ENCODE measurements at regions not wholly inside any gene's neighbourhood (a gene's known extent, or its start where the extent isn't known, plus 50 kb on each side); places are given as distances from the start of the nearest gene placed in this dataset.
"Not testable (repeated sequence)": the region's sequence is repeated elsewhere in the genome, so short reads cannot be mapped to it uniquely, and the experiment has no call there.

DNA sequence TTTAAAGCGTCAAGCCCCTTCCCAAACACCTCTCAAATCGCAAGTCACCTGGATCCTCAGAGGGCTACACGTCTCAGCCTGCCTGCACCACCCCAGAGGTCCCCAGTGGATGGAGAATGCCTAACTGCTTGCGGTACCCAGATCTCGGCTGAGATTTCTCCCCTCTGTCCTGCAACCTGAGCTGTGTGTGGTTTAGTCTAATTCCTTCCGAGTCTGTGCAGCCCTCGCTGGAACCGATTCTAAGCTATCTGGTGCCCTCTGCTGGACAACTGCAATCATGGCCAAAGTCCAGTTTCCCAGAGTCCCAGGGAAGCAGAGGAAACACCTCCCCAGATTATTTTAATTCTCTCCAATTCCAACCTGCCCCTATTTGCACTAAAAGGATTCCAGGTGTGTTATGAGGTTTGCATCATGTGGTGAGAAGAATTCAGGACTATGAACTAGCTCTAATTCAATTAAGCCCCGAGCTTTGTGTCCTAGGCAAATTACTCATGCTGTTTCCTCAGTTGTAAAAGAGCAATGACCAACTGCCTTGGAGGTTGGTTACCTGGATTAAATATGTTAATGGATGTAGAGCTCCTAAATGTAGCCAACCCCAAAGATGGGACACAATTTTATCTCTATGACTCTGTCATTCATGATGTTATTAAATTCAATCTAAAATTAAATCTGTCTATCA lies 276.1 kb upstream of the NCKAP5 start:
- DNase-seq, result peak; percentile 40

- no peak for DNase-seq
Observed at GRCh38 chr2:133846476-133846875, 278.2 kb upstream of the NCKAP5 start.

GRCh38 chr2:133847591-133847990 lies 279.3 kb upstream of the NCKAP5 start:
- DNase-seq, result no peak

- DNase-seq, result no peak
Observed at GRCh38 chr2:133848111-133848649, 279.9 kb upstream of the NCKAP5 start.

DNA sequence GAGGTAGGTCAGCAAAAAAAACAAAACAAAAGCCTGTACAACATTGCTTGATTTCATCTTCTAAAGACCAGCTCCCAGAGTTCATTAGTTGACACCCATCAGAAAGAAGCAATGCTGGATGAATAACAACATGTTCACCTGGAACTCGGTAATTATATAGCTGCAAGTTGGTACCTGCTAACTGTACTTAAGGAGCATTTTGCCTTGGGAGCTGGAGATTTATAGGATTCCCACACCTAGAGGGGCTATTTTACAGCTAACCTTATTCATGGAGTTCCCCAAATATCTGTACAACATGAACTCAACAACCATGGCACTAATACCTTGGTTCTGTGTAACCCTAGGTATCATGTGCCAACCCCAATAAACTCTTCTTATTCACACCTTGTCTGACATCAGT lies 281.1 kb upstream of the NCKAP5 start:
- DNase-seq, result no peak

DNA sequence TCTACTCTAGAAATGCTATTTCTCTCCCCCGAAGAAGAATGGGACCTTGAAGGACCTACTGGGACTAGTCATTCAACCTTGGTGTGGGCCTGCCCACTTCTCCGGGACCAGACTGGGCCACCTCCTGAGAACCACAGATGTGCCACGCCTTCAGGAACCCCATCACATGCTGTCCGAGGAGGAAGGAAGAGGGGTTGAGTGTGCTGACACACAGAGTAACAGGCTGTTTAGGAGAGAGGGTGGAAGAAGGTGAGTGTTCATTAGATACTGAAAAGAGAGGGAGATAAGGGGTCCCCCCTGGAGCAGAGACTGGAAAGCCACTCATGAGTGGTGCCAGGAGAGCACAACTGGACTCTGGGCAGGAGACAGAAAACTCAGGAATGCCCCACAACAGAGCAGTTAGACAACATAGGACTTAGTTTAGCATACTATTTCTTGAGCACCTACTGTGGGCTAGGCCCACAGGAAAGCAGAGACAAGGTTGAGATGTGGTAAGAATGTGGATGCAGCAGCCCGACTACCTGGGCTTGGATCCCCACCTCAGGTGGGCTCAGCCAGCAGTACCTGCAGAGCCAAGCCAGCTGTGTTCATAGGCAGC lies 286.4 kb upstream of the NCKAP5 start:
- no peak for DNase-seq

DNA sequence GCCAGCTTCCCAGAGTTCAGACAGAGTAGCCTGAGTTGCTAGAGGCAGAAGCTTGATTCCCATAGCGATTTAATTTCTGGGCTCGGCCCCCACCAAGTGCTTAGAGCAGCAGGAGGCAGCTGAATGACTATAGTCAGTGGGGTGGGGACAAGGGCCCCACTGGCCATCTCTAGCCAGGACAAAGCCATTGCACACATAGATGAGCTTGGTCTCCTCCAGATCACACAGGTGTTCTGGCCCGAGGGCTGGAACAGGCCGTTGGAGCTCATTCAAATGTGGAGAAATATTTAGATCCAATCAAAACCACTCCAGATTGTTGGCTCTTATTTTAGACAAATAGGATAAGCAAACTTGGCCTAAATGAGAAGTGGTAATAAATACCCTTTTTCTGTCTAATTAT lies 287.3 kb upstream of the NCKAP5 start:
- no peak for DNase-seq

- no peak for DNase-seq
Observed at GRCh38 chr2:133856678-133857077, 288.4 kb upstream of the NCKAP5 start.

- no peak for DNase-seq
Observed at GRCh38 chr2:133859578-133859977, 291.3 kb upstream of the NCKAP5 start.

- no peak for DNase-seq
Observed at GRCh38 chr2:133862400-133862977, 294.2 kb upstream of the NCKAP5 start.

GRCh38 chr2:133863106-133863800 lies 295.0 kb upstream of the NCKAP5 start:
- no peak for DNase-seq

- DNase-seq, result no peak
Observed at GRCh38 chr2:133865141-133865540, 296.9 kb upstream of the NCKAP5 start.

GRCh38 chr2:133867166-133867565 lies 298.9 kb upstream of the NCKAP5 start:
- DNase-seq, result no peak

DNA sequence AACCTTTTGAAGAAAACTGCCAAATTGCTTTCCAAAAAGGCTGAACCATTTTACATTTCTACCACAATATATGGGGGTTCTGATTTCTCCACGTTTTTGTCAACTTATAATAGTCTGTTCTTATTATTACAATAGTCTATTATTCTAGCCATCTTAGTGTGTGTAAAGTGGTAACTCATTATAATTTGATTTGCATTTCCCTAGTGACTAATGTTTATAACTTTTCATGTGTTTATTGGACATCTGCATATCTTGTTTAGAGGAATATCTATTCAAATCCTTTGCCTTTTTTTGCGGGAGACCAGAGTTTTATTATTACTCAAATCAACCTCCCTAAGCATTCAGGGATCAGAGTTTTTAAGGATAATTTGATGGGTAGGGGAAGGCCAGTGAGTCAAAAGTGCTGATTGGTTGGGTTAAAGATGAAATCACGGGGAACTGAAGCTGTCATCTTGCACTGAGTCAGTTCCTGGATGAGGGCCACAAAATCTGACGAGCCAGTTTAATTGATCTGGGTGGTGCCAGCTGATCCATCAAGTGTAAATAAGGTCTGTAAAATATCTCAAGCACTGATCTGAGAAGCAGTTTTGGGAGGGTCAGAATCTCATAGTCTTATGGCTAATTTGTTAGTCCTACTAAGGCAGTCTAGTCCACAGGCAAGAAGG lies 303.4 kb upstream of the NCKAP5 start:
- DNase-seq, result no peak

- no peak for DNase-seq
Observed at GRCh38 chr2:133878326-133878725, 310.1 kb upstream of the NCKAP5 start.

DNA sequence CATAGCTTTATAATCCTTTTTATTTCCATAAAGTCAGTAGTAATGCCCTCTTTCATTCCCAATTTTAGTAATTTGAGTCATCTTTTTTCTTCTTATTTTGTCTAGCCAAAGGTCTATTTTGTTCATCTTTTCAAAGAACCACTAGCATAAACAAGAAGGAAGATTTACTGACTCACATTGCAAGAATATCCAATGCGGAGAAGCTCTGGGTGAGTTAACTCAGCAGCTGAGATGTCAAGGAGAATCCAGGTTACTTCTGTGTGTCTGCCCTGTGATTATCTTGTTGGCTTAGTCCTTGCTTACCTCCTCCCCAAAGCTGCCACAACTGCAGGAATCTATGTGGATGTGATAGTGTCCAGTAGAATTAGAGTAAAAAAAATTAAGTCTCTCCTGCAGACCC lies 311.4 kb upstream of the NCKAP5 start:
- DNase-seq, result no peak

DNA sequence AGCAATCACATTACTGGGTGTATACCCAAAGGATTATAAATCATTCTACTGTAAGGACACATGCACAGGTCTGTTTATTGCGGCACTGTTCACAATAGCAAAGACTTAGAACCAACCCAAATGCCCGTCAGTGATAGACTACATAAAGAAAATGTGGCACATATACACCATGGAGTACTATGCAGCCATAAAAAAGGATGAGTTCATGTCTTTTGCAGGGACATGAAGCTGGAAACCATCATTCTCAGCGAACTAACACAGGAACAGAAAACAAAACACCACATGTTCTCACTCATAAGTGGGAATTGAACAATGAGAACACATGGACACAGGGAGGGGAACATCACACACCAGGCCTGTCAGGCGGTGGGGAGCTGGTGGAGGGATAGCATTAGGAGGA lies 313.9 kb upstream of the NCKAP5 start:
- not testable (repeated sequence) for DNase-seq

- DNase-seq, result no peak
Observed at GRCh38 chr2:133884739-133885381, 316.6 kb upstream of the NCKAP5 start.

GRCh38 chr2:133885847-133886246 lies 317.6 kb upstream of the NCKAP5 start:
- DNase-seq, result no peak

GRCh38 chr2:133886735-133887675 lies 318.7 kb upstream of the NCKAP5 start:
- no peak for DNase-seq

GRCh38 chr2:133887676-133888040 lies 319.4 kb upstream of the NCKAP5 start:
- no peak for DNase-seq

- no peak for DNase-seq
Observed at GRCh38 chr2:133888107-133888506, 319.8 kb upstream of the NCKAP5 start.

All from NCI-H187 treated with DMSO at 0.1 percent for 48 hours (cell line).